ENCODE measurements at regions not wholly inside any gene's neighbourhood (a gene's known extent, or its start where the extent isn't known, plus 50 kb on each side); places are given as distances from the start of the nearest gene placed in this dataset.

- H3K27ac ChIP-seq: no peak overlapping the region
- DNase-seq: no peak
- no peaks in the 10 kb centered on the region for H3K27me3 ChIP-seq
- no peak overlapping the region for H3K4me3 ChIP-seq
- intact Hi-C loops (cut with DNase I): no loop called here
- no peak for ATAC-seq
- no peaks in the 10 kb centered on the region for H3K36me3 ChIP-seq
- no peaks in the 10 kb centered on the region for H3K9me3 ChIP-seq
- no peaks in the 10 kb centered on the region for H3K4me1 ChIP-seq
- TF ChIP-seq CTCF (IDR thresholded peaks at IDR 0.05): no peak
Measured at GRCh38 chr4:20504146-20504545, 196.1 kb upstream of the PACRGL start.

- H3K27ac ChIP-seq: no peak overlapping the region
- ATAC-seq (no peak), DNase-seq (no peak)
- H3K9me3 ChIP-seq: no peaks in the 10 kb centered on the region
- intact Hi-C loops (cut with DNase I): no loop called here
- no peak overlapping the region for H3K4me3 ChIP-seq
- no peaks in the 10 kb centered on the region for H3K36me3 ChIP-seq
- H3K4me1 ChIP-seq: no peaks in the 10 kb centered on the region
- TF ChIP-seq CTCF (IDR thresholded peaks at IDR 0.05): no peak
- no peaks in the 10 kb centered on the region for H3K27me3 ChIP-seq
Measured at GRCh38 chr4:20505927-20506326, 194.3 kb upstream of the PACRGL start.

GRCh38 chr4:20506827-20507226, 193.4 kb upstream of the PACRGL start:
- Histone ChIP-seq H3K4me1 (no peaks in the 10 kb centered on the region), H3K36me3 (no peaks in the 10 kb centered on the region), H3K27ac (no peak overlapping the region), H3K27me3 (no peaks in the 10 kb centered on the region), H3K9me3 (no peaks in the 10 kb centered on the region), H3K4me3 (no peak overlapping the region)
- TF ChIP-seq CTCF (IDR thresholded peaks at IDR 0.05): no peak
- ATAC-seq: no peak
- intact Hi-C loops (cut with DNase I): no loop called here
- DNase-seq: no peak

GRCh38 chr4:20509315-20509714, 190.9 kb upstream of the PACRGL start:
- TF ChIP-seq CTCF (IDR thresholded peaks at IDR 0.05): no peak
- Histone ChIP-seq H3K9me3 (no peaks in the 10 kb centered on the region), H3K27ac (no peak overlapping the region), H3K4me3 (no peak overlapping the region), H3K36me3 (no peaks in the 10 kb centered on the region), H3K27me3 (no peaks in the 10 kb centered on the region), H3K4me1 (no peaks in the 10 kb centered on the region)
- no peak for ATAC-seq
- no peak for DNase-seq
- intact Hi-C loops (cut with DNase I): no loop called here

GRCh38 chr4:20512033-20512792, 188.0 kb upstream of the PACRGL start:
- TF ChIP-seq CTCF (IDR thresholded peaks at IDR 0.05): no peak
- no peaks in the 10 kb centered on the region for H3K36me3 ChIP-seq
- DNase-seq (no peak), ATAC-seq (no peak)
- no peaks in the 10 kb centered on the region for H3K27me3 ChIP-seq
- H3K9me3 ChIP-seq: no peaks in the 10 kb centered on the region
- intact Hi-C loops (cut with DNase I): no loop called here
- no peak overlapping the region for H3K27ac ChIP-seq
- no peaks in the 10 kb centered on the region for H3K4me1 ChIP-seq
- H3K4me3 ChIP-seq: no peak overlapping the region

- Histone ChIP-seq H3K4me3 (no peak overlapping the region), H3K9me3 (no peaks in the 10 kb centered on the region), H3K27ac (no peak overlapping the region), H3K36me3 (no peaks in the 10 kb centered on the region), H3K27me3 (no peaks in the 10 kb centered on the region), H3K4me1 (no peaks in the 10 kb centered on the region)
- intact Hi-C loops (cut with DNase I): no loop called here
- no peak for TF ChIP-seq CTCF (IDR thresholded peaks at IDR 0.05)
- ATAC-seq: no peak
- DNase-seq: no peak
Measured at GRCh38 chr4:20512985-20513384, 187.3 kb upstream of the PACRGL start.
